HG03025 (cell line): ENCODE measurements at regions not wholly inside any gene's neighbourhood (a gene's known extent, or its start where the extent isn't known, plus 50 kb on each side); places are given as distances from the start of the nearest gene placed in this dataset.
A peak's percentile ranks its signal among the peaks of the same experiment; 100 is the strongest.
"Not testable (repeated sequence)": the region's sequence is repeated elsewhere in the genome, so short reads cannot be mapped to it uniquely, and the experiment has no call there.

ENCODE experiments used
- ATAC-seq: cut with Tn5 transposase; IDR thresholded peaks from one replicate; pipeline ENCODE4 v1.9.1; 2021; ENCODE audit warnings: mild to moderate bottlenecking, moderate library complexity; ENCODE audit not compliant: unreplicated experiment, low FRiP score

- ATAC-seq: peak; percentile 57
These were observed 55.4 kb upstream of the GRPR start for GRCh38 chrX:16067886-16068515.

GRCh38 chrX:16063921-16064320 lies 59.4 kb upstream of the GRPR start:
- no peak for ATAC-seq

GRCh38 chrX:16063141-16063540 lies 60.2 kb upstream of the GRPR start:
- ATAC-seq: no peak

- no peak for ATAC-seq
These were observed 62.1 kb upstream of the GRPR start for GRCh38 chrX:16061296-16061695.

GRCh38 chrX:16060252-16060651 lies 63.1 kb upstream of the GRPR start:
- no peak for ATAC-seq

- ATAC-seq: not testable (repeated sequence)
These were observed 74.2 kb upstream of the GRPR start for GRCh38 chrX:16049126-16049525.

GRCh38 chrX:16042980-16043379 lies 80.4 kb upstream of the GRPR start:
- ATAC-seq: no peak

GRCh38 chrX:16039834-16040233 lies 83.5 kb upstream of the GRPR start:
- no peak for ATAC-seq

- ATAC-seq: no peak
These were observed 84.0 kb upstream of the GRPR start for GRCh38 chrX:16039363-16039762.

- ATAC-seq: no peak
These were observed 90.0 kb upstream of the GRPR start for GRCh38 chrX:16033331-16033730.

- ATAC-seq: no peak
These were observed 94.8 kb upstream of the GRPR start for GRCh38 chrX:16028576-16028975.

GRCh38 chrX:16023790-16024734 lies 99.3 kb upstream of the GRPR start:
- ATAC-seq: peak; percentile 92

- ATAC-seq: no peak
These were observed 100.7 kb upstream of the GRPR start for GRCh38 chrX:16022580-16023200.

- no peak for ATAC-seq
These were observed 105.1 kb upstream of the GRPR start for GRCh38 chrX:16018291-16018690.

- ATAC-seq: no peak
These were observed 109.2 kb upstream of the GRPR start for GRCh38 chrX:16014171-16014570.

GRCh38 chrX:16012250-16012649 lies 111.1 kb upstream of the GRPR start:
- no peak for ATAC-seq

GRCh38 chrX:16005917-16006316 lies 117.4 kb upstream of the GRPR start:
- ATAC-seq: no peak

- no peak for ATAC-seq
These were observed 121.2 kb upstream of the GRPR start for GRCh38 chrX:16002185-16002584.

- no peak for ATAC-seq
These were observed 125.0 kb upstream of the GRPR start for GRCh38 chrX:15998350-15998749.

GRCh38 chrX:15989716-15990115 lies 133.6 kb upstream of the GRPR start:
- no peak for ATAC-seq
